ENCODE measurements at regions not wholly inside any gene's neighbourhood (a gene's known extent, or its start where the extent isn't known, plus 50 kb on each side); places are given as distances from the start of the nearest gene placed in this dataset.

GRCh38 chr3:177420651-177421480 is 223.6 kb upstream of the TBL1XR1 start:
- no peak for TF ChIP-seq EZH2phosphoT487 (IDR thresholded peaks at IDR 0.05; ENCODE audit: borderline replicate concordance, low read length)
- no peak for TF ChIP-seq CTCF (IDR thresholded peaks at IDR 0.05; ENCODE audit: low read depth, low read length, poor library complexity, severe bottlenecking)
